Right ventricle myocardium inferior (tissue), 1 donor: ENCODE measurements at regions not wholly inside any gene's neighbourhood (a gene's known extent, or its start where the extent isn't known, plus 50 kb on each side); places are given as distances from the start of the nearest gene placed in this dataset.
"Not testable (repeated sequence)": the region's sequence is repeated elsewhere in the genome, so short reads cannot be mapped to it uniquely, and the experiment has no call there.

Source experiments
- ATAC-seq: fragments of 200-7000 bp; cut with Tn5 transposase; one replicate; pipeline ENCODE4 v1.9.1; 2020; ENCODE audit warnings: mild to moderate bottlenecking, moderate library complexity
- DNase-seq: peaks from one replicate; pipeline ENCODE4 v3.0.0; 2021; ENCODE audit errors: missing footprints
- intact Hi-C: fragments of 100-400 bp; cut with DNase I; formaldehyde crosslinking; loops from one replicate; pipeline ENCODE4 v1.11.0; 2022
- donor health status: DM: no; HTN: yes; CAD: no; lungs with severe emphysema.

GRCh38 chr15:53171571-53171970 lies 381.4 kb upstream of the ONECUT1 start:
- no peak for ATAC-seq
- no peak for DNase-seq
- intact Hi-C loops, result no loop called here

- no peak for DNase-seq
- ATAC-seq, result no peak
- intact Hi-C loops, result no loop called here
Measured at GRCh38 chr15:53166684-53167201, 376.6 kb upstream of the ONECUT1 start.

DNA sequence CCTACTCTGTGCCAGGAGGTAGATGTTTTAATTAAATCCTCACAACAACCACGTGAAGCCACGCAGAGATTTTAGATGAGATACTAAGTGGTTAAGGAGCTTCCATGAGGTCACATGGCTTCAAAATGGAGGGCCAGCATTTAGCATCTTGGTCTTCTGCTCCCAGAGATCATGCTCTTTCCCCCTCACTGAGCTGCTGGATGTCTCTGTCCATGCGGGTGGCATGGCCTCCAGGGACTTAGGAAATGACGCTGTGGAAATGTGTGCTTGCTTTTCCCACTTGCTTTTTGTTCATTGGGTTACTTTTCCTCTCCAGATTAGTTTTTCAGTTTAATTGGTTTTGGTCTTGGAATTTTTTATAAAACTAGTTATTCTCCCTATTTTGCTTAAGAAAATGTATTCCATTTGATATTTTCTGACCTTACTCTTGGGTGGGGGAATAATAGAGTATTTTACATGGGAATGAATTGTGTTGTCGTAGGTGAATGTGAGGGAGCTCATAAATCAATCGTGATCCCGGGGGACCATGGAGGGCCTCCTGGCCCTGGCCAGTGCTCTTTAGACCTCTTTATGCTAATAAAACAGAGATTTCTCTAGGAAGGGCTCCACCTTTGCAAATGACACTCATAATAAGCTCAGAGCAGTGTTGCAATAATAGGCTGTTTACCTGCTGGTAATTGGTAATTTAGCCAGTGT lies 376.0 kb upstream of the ONECUT1 start:
- intact Hi-C loops, result no loop called here
- DNase-seq (no peak), ATAC-seq (no peak)

DNA sequence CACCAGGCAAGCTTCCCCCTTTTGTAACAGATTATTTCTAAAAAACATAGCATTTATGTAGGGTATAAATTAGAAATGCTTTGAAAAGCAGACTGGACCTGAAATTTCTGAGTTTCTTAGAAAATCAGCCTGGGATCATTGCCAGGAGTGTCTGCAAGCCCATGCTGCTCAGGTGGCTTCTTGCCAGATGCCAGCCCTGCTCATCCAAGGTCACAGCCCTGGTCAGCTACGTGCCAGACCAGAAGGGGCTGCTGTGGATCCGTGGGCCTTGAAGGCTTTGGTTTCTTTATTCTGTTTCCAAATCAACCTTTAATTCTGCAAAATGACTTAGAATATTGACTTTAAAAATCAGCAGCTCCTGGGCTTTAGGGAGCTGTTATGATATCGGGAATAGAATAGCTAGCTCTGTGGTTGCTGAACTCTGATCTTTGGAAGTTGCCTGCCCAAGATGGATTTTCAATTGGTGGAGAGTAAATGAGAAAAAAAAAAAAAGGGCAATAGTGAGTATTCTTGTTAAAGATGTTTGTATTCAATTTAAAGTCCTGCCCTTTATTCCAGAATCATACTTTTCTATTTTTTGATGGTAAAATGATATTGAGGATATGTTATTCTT lies 370.1 kb upstream of the ONECUT1 start:
- intact Hi-C loops, result no loop called here
- no peak for DNase-seq
- ATAC-seq, result no peak

- ATAC-seq (no peak), DNase-seq (no peak)
- intact Hi-C loops, result no loop called here
Measured at GRCh38 chr15:53159458-53159857, 369.3 kb upstream of the ONECUT1 start.

GRCh38 chr15:53158995-53159394 lies 368.9 kb upstream of the ONECUT1 start:
- no peak for ATAC-seq
- no peak for DNase-seq
- intact Hi-C loops, result no loop called here

DNA sequence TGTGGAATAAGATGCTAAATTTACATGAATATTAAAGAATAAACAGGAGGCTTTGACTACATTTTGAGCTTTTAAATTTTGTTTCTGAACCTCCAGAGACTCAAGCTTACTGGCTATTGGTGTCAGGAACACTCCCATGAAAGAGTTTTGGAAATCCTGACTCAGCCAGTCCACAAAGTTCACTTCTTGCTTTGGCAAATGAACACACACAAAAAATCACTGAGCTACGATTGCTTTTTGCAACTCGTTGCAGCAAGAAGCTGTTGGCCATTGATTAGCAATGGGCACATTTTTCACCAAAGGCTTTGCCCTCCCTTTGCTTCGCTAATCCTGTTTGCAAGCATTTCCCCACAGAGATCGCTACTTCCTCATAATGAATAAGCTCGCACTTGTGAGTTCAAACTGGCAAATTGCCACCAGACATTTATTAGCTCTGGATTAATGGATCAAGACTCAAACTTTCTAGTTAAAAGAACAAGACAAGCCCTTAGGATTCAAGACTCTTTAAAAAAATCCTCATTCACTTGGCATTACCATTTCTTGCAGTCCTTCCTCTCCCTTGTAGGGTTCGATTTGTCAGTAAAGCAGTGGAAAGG lies 343.2 kb upstream of the ONECUT1 start:
- DNase-seq, result no peak
- no peak for ATAC-seq
- intact Hi-C loops, result no loop called here

DNA sequence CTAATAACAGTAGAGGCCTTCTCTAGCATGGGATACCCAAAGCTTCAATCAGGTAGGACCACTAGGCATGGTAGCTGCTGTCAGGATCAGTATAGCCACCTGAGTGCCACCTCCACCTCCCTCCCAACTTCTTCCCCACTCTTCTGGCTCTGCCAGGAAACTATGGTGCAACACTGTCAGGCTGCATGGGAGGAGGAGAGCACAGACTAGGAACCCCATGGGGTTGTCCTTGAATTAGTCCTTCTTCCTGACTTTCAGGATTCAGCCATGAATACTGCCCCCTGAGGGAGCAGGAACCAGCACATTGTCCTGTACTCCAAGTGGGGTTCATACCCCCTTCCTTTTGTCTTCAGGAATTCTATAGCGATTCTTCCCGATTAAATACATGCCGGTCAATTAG lies 340.8 kb upstream of the ONECUT1 start:
- ATAC-seq (no peak), DNase-seq (no peak)
- intact Hi-C loops, result no loop called here

DNA sequence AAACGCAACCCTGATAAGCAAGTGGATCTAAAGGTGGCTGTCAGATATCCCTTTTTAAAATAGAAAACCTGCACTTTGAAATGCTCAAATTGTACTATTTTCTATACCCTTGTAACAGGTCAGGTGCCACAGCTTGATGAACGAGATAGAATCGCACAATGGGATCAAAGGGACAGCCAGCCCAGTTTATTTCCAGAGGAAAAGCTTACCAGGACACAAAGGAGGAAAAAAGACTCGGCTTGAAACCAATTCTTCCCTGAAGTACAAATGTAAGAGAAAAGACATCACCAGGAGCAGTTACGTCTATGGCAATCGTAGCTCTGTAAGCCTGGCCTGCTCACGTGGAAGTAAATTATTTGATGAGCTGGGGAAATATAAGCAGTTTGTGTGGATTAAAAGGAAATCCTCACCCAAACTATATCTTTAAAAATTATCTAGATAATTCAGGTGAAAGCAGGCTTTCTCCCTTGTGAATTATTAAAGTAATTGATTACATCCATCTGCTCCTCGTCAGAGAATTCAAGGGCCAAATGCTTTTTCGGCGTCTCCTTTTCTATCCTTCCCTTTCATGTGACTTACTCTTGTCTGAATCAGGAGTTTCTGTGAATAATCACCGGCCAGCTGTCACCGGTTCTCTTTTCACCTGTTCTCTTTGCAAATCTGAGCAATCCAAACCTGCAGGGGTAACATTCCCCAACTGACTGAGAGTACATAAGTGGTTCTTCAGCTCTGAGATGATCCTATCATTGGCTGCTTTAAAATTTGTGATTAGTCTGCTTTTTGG lies 339.2 kb upstream of the ONECUT1 start:
- DNase-seq (no peak), ATAC-seq (no peak)
- intact Hi-C loops, result no loop called here

DNA sequence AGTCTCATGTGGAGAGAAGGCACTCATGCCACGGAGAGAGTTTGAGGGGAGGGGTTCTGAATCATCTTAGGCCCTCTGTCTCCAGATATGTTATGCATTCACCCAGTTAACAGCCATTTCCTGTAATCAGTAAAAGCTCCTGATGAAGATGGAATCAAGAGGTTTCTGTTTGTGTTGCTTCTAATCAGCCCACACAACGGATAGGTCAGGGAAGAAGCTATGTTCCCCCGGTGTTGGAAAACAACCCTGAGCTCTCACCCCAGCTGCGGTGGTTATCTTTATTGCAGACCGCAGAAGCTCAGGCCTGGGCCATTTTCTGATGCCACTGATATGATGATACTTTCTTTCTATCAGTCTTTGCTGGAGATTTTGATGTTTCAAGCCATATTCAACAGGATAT lies 338.5 kb upstream of the ONECUT1 start:
- intact Hi-C loops, result no loop called here
- ATAC-seq (no peak), DNase-seq (no peak)

DNA sequence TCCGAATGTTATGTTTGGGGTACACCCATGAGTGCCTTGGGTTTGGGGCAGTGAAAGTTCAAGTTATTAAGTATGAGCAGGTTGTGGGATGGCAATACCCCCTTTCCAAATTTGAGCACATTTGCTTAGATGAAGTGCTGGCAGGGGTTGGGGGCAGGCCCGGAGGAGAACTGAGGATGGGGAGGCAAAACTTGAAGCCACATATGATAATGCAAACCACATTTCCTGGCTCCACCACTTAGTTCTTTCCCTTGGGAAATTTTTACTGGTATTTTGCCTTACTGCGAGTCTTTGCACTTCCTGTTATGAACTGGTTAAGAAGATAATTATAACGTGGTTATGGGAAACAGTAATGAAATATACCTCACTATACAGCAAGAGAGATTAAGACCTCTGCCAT lies 336.0 kb upstream of the ONECUT1 start:
- DNase-seq (no peak), ATAC-seq (no peak)
- intact Hi-C loops, result no loop called here

- ATAC-seq (no peak), DNase-seq (no peak)
- intact Hi-C loops, result no loop called here
Measured at GRCh38 chr15:53122818-53123217, 332.7 kb upstream of the ONECUT1 start.

DNA sequence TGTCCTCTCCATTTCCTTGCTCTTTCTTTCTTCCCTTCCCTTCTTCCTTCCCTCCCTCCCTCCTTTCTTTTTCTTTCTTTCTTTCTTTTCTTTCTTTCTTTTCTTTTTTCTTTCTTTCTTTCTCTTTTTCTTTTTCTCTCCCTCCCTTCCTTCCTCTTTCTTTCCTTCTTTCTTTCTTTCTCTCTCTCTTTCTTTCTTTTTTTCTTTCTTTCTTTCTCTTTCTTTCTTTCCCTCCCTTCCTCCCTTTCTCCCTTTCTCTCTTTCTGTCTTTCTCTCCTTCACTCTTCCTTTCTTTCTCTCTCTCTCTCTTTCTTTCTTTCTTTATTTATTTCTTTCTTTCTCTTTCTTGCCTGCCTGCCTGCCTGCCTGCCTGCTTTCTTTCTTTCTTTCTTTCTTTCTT lies 326.8 kb upstream of the ONECUT1 start:
- ATAC-seq, DNase-seq, intact Hi-C loops: not testable (repeated sequence)

GRCh38 chr15:53116169-53116568 lies 326.0 kb upstream of the ONECUT1 start:
- ATAC-seq (no peak), DNase-seq (no peak)
- intact Hi-C loops, result no loop called here

DNA sequence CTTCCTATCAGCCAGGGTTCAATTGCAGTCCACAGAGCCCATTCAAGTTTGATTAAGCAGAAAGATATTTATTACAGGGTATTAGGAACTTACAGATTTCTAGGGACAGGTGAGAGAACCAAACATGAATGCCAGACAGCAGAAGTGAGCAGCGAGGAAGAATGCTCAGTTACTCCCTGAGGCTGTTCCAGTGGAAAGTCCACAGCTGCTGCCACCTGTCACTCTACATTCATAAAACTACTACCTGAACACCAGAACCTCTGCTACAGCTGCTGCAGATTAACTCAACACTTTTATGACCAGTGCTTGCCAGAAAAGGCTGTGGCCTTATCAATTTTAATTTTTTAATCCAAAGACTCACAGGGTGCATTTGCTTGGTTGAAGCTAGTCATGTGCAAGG lies 325.4 kb upstream of the ONECUT1 start:
- no peak for ATAC-seq
- no peak for DNase-seq
- intact Hi-C loops, result no loop called here

DNA sequence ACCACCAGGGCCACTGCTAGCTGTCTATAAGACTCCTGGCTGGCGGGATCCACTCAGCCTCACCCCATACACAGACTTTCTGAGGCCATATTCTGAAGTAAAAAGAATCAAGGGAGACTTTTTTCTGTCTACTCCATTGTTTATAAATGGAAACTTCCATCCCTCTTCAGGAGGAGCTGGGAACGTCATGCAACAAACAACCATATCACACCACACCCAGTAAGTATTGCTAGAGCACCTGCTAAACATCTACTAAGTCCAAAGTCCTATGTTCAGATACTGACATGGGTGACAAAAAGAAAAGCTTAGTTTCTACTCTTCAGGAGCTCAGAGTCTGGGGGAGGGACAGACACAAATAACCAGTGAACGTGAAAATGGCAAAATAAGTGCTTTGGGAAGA lies 324.8 kb upstream of the ONECUT1 start:
- DNase-seq (no peak), ATAC-seq (no peak)
- intact Hi-C loops, result no loop called here

- DNase-seq (no peak), ATAC-seq (no peak)
- intact Hi-C loops, result no loop called here
Measured at GRCh38 chr15:53110999-53111398, 320.9 kb upstream of the ONECUT1 start.

GRCh38 chr15:53108319-53108718 lies 318.2 kb upstream of the ONECUT1 start:
- ATAC-seq (no peak), DNase-seq (no peak)
- intact Hi-C loops, result no loop called here

DNA sequence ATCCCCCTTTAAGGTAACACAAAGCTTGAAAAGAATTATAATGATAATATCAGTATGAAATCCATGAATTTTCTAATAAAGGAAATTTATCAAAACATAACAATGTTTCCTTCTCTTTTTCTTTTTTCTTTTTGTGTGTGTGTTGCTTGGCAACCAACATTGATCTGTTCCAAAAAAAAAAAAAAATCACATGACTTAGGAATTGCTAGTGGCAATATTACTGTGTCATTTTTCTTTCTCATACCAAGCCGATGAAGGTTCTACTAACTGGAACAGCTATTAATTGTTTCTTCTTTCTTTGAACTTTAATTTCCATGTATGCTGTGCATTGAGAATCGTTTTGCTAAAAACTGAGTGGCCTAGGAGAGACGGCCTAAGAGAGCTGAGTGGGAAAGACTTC lies 317.7 kb upstream of the ONECUT1 start:
- DNase-seq, result no peak
- intact Hi-C loops, result no loop called here
- no peak for ATAC-seq
